Mucosa of descending colon (tissue), 3 donors: ENCODE measurements at regions not wholly inside any gene's neighbourhood (a gene's known extent, or its start where the extent isn't known, plus 50 kb on each side); places are given as distances from the start of the nearest gene placed in this dataset.

Experiments used
- ATAC-seq: fragments of 200-7000 bp; cut with Tn5 transposase; one replicate; pipeline ENCODE4 v1.9.1; 2020; ENCODE audit warnings: mild to moderate bottlenecking, moderate library complexity
- DNase-seq, 3 donors: peaks; one replicate each; pipeline ENCODE4 v3.0.0-alpha.2; 2020
- H3K36me3 ChIP-seq: fragments of 200-600 bp; one replicate; pipeline ENCODE4 v1.8.0; 2021; ENCODE audit warnings: low read depth, mild to moderate bottlenecking
- H3K4me1 ChIP-seq: fragments of 200-600 bp; one replicate; pipeline ENCODE4 v1.8.0; 2021; ENCODE audit warnings: low read depth, mild to moderate bottlenecking
- H3K4me3 ChIP-seq: fragments of 200-600 bp; one replicate; pipeline ENCODE4 v1.8.0; 2021; ENCODE audit warnings: mild to moderate bottlenecking
- H3K9me3 ChIP-seq: fragments of 200-600 bp; one replicate; pipeline ENCODE4 v1.8.0; 2021; ENCODE audit warnings: mild to moderate bottlenecking
- CTCF ChIP-seq: fragments of 200-600 bp; IDR thresholded peaks from one replicate; pipeline ENCODE4 v1.8.0; 2022; ENCODE audit warnings: antibody characterized with exemption, mild to moderate bottlenecking
- intact Hi-C, 2 donors: fragments of 100-400 bp; cut with DNase I in 1 of 2; cut with micrococcal nuclease in 1 of 2; formaldehyde crosslinking; loops; one replicate each; pipeline versions ENCODE4 v1.11.0 to v1.11.1; 2022; cut with DNase I, micrococcal nuclease
- donor health status: DM: no; HTN: no; CAD: no; lungs with moderate emphysema.
- donor health status: DM: no; HTN: no; CAD: no.
- donor health status: DM: no; HTN: yes; CAD: no.

- no peak overlapping the region for H3K4me3 ChIP-seq
- no peaks in the 10 kb centered on the region for H3K9me3 ChIP-seq
- no peak for DNase-seq
- no peaks in the 10 kb centered on the region for H3K4me1 ChIP-seq
- TF ChIP-seq CTCF: no peak
- no peak for ATAC-seq
- no peaks in the 10 kb centered on the region for H3K36me3 ChIP-seq
- intact Hi-C loops: no loop called here
Observed at GRCh38 chr3:144687862-144688261, 716.2 kb downstream of the DIPK2A start.

- Histone ChIP-seq H3K9me3 (no peaks in the 10 kb centered on the region), H3K4me3 (no peak overlapping the region), H3K4me1 (no peaks in the 10 kb centered on the region), H3K36me3 (no peaks in the 10 kb centered on the region)
- TF ChIP-seq CTCF: no peak
- ATAC-seq: no peak
- DNase-seq: no peak
- intact Hi-C loops: no loop called here
Observed at GRCh38 chr3:144692488-144692887, 720.9 kb downstream of the DIPK2A start.

GRCh38 chr3:144708437-144708836 is 736.8 kb downstream of the DIPK2A start:
- Histone ChIP-seq H3K4me3 (no peak overlapping the region), H3K9me3 (no peaks in the 10 kb centered on the region), H3K36me3 (no peaks in the 10 kb centered on the region), H3K4me1 (no peaks in the 10 kb centered on the region)
- TF ChIP-seq CTCF: no peak
- intact Hi-C loops: no loop called here
- ATAC-seq (no peak), DNase-seq (no peak)

GRCh38 chr3:144737281-144737680 is 765.7 kb downstream of the DIPK2A start:
- H3K36me3 ChIP-seq: no peaks in the 10 kb centered on the region
- H3K4me3 ChIP-seq: no peak overlapping the region
- H3K9me3 ChIP-seq: no peaks in the 10 kb centered on the region
- no peak for TF ChIP-seq CTCF
- no peaks in the 10 kb centered on the region for H3K4me1 ChIP-seq
- no peak for ATAC-seq
- no peak for DNase-seq
- intact Hi-C loops: no loop called here

GRCh38 chr3:144743225-144743668 is 771.6 kb downstream of the DIPK2A start:
- DNase-seq (no peak), ATAC-seq (no peak)
- no peak overlapping the region for H3K4me3 ChIP-seq
- no peaks in the 10 kb centered on the region for H3K9me3 ChIP-seq
- intact Hi-C loops: no loop called here
- H3K36me3 ChIP-seq: no peaks in the 10 kb centered on the region
- no peak for TF ChIP-seq CTCF
- H3K4me1 ChIP-seq: no peaks in the 10 kb centered on the region

GRCh38 chr3:144744473-144744872 is 772.9 kb downstream of the DIPK2A start:
- H3K4me3 ChIP-seq: no peak overlapping the region
- TF ChIP-seq CTCF: no peak
- H3K9me3 ChIP-seq: no peaks in the 10 kb centered on the region
- no peak for DNase-seq
- no peaks in the 10 kb centered on the region for H3K36me3 ChIP-seq
- H3K4me1 ChIP-seq: no peaks in the 10 kb centered on the region
- ATAC-seq: no peak
- intact Hi-C loops: no loop called here
